H9 (cell line): ENCODE measurements at regions not wholly inside any gene's neighbourhood (a gene's known extent, or its start where the extent isn't known, plus 50 kb on each side); places are given as distances from the start of the nearest gene placed in this dataset.
"Not testable (repeated sequence)": the region's sequence is repeated elsewhere in the genome, so short reads cannot be mapped to it uniquely, and the experiment has no call there.

Experiments used
- DNase-seq: peaks from one replicate; pipeline ENCODE4 v3.0.0-alpha.2; 2017
- H2AFZ ChIP-seq: one replicate; pipeline ENCODE4 v1.6.1; 2013; ENCODE audit warnings: mild to moderate bottlenecking, low read length, control low read depth, moderate library complexity
- H2AK5ac ChIP-seq: 2 replicates; pipeline ENCODE4 v1.6.1; 2013; ENCODE audit warnings: low read length, control low read depth, mixed read lengths; ENCODE audit not compliant: insufficient read length
- H2BK120ac ChIP-seq: one replicate; pipeline ENCODE4 v1.6.1; 2013; ENCODE audit warnings: low read depth, mild to moderate bottlenecking, low read length, control low read depth, inconsistent platforms; ENCODE audit not compliant: poor library complexity, severe bottlenecking
- H2BK12ac ChIP-seq: 2 replicates; pipeline ENCODE4 v1.6.1; 2013; ENCODE audit warnings: low read length, control low read depth, mixed read lengths, low read depth; ENCODE audit not compliant: insufficient read length
- H2BK15ac ChIP-seq: 2 replicates; pipeline ENCODE4 v1.6.1; 2013; ENCODE audit warnings: low read depth, low read length, control low read depth
- H2BK20ac ChIP-seq: one replicate; pipeline ENCODE4 v1.6.1; 2013; ENCODE audit warnings: low read depth, mild to moderate bottlenecking, low read length, control low read depth, inconsistent platforms; ENCODE audit not compliant: poor library complexity, severe bottlenecking
- H2BK5ac ChIP-seq: 2 replicates; pipeline ENCODE4 v1.6.1; 2013; ENCODE audit warnings: low read length, control low read depth, mixed read lengths; ENCODE audit not compliant: insufficient read length
- H3K14ac ChIP-seq: 2 replicates; pipeline ENCODE4 v1.6.1; 2013; ENCODE audit warnings: low read length, control low read depth; ENCODE audit not compliant: insufficient read depth
- H3K18ac ChIP-seq: 2 replicates; pipeline ENCODE4 v1.6.1; 2013; ENCODE audit warnings: low read depth, mild to moderate bottlenecking, mixed read lengths, low read length, control low read depth; ENCODE audit not compliant: insufficient read length
- H3K23ac ChIP-seq: 2 replicates; pipeline ENCODE4 v1.6.1; 2013; ENCODE audit warnings: low read length, control low read depth, mixed read lengths, low read depth; ENCODE audit not compliant: insufficient read length
- H3K23me2 ChIP-seq: 2 replicates; pipeline ENCODE4 v1.6.1; 2013; ENCODE audit warnings: low read depth, mild to moderate bottlenecking, mixed read lengths, low read length, control low read depth; ENCODE audit not compliant: insufficient read length, poor library complexity, severe bottlenecking
- H3K27ac ChIP-seq: 2 replicates; pipeline ENCODE4 v1.5.1; 2013; ENCODE audit warnings: low read length, control low read depth, mixed read lengths, low read depth; ENCODE audit not compliant: insufficient read length
- H3K27me3 ChIP-seq: 2 replicates; pipeline ENCODE4 v1.6.1; 2013; ENCODE audit warnings: low read length, control low read depth, inconsistent platforms; ENCODE audit not compliant: insufficient read depth
- H3K4ac ChIP-seq: 2 replicates; pipeline ENCODE4 v1.6.1; 2013; ENCODE audit warnings: low read depth, mild to moderate bottlenecking, control low read depth, inconsistent platforms, low read length, moderate library complexity
- H3K4me1 ChIP-seq: 2 replicates; pipeline ENCODE4 v1.6.1; 2013; ENCODE audit warnings: low read length, control low read depth, inconsistent platforms; ENCODE audit not compliant: insufficient read depth
- H3K4me2 ChIP-seq: 2 replicates; pipeline ENCODE4 v1.6.1; 2013; ENCODE audit warnings: low read length, control low read depth, mixed read lengths; ENCODE audit not compliant: insufficient read length, insufficient read depth
- H3K56ac ChIP-seq: 2 replicates; pipeline ENCODE4 v1.6.1; 2013; ENCODE audit warnings: low read depth, mild to moderate bottlenecking, mixed read lengths, low read length, control low read depth; ENCODE audit not compliant: insufficient read length
- H3K79me1 ChIP-seq: 2 replicates; pipeline ENCODE4 v1.6.1; 2013; ENCODE audit warnings: low read depth, mild to moderate bottlenecking, moderate library complexity, low read length, control low read depth, inconsistent platforms; ENCODE audit not compliant: insufficient read depth, poor library complexity, severe bottlenecking
- H3K79me2 ChIP-seq: 2 replicates; pipeline ENCODE4 v1.6.1; 2013; ENCODE audit warnings: low read length, control low read depth, inconsistent platforms; ENCODE audit not compliant: insufficient read depth
- H3K9ac ChIP-seq: 2 replicates; pipeline ENCODE4 v1.6.1; 2013; ENCODE audit warnings: low read length, control low read depth, mixed read lengths; ENCODE audit not compliant: insufficient read length; ENCODE audit errors: extremely low read depth
- H3K9me3 ChIP-seq: one replicate; pipeline ENCODE4 v1.6.1; 2013; ENCODE audit warnings: low read depth, low read length, inconsistent platforms; ENCODE audit not compliant: control insufficient read depth
- H3T11ph ChIP-seq: one replicate; pipeline ENCODE4 v1.6.1; 2013; ENCODE audit warnings: mild to moderate bottlenecking, low read length, control low read depth, inconsistent platforms
- H4K20me1 ChIP-seq: one replicate; pipeline ENCODE4 v1.6.1; 2013; ENCODE audit not compliant: control insufficient read depth, insufficient read length, insufficient read depth
- H4K5ac ChIP-seq: 2 replicates; pipeline ENCODE4 v1.6.1; 2013; ENCODE audit warnings: low read depth, mild to moderate bottlenecking, mixed read lengths, low read length, control low read depth; ENCODE audit not compliant: insufficient read length
- H4K8ac ChIP-seq: replicated peaks from 2 replicates; pipeline ENCODE4 v1.6.1; 2013; ENCODE audit warnings: low read length, control low read depth, mixed read lengths, low read depth; ENCODE audit not compliant: insufficient read length
- H4K91ac ChIP-seq: 2 replicates; pipeline ENCODE4 v1.6.1; 2013; ENCODE audit warnings: low read depth, mild to moderate bottlenecking, moderate library complexity, mixed read lengths, low read length, control low read depth; ENCODE audit not compliant: insufficient read length
- H3K27ac Mint-ChIP-seq, 3 experiments: 2 replicates in 2 of 3; 3 replicates in 1 of 3; pipeline ENCODE4 v1.8.0; 2020 to 2021; ENCODE audit warnings: mixed read lengths in 3 of 3, mild to moderate bottlenecking in 1 of 3, moderate library complexity in 1 of 3
- H3K27me3 Mint-ChIP-seq: 2 replicates; pipeline ENCODE4 v1.8.0; 2021; ENCODE audit warnings: low read depth, mild to moderate bottlenecking, moderate library complexity, mixed read lengths
- H3K36me3 Mint-ChIP-seq, 3 experiments: 2 replicates in 2 of 3; 3 replicates in 1 of 3; pipeline ENCODE4 v1.8.0; 2020 to 2021; ENCODE audit warnings: low read depth in 3 of 3, mixed read lengths in 3 of 3; ENCODE audit not compliant: insufficient read depth in 1 of 3
- H3K4me1 Mint-ChIP-seq, 2 experiments: 2 replicates each; pipeline ENCODE4 v1.8.0; 2020; ENCODE audit warnings: mixed read lengths in 2 of 2
- H3K4me3 Mint-ChIP-seq, 2 experiments: 2 replicates in 1 of 2; 3 replicates in 1 of 2; pipeline ENCODE4 v1.8.0; 2020 to 2021; ENCODE audit warnings: mild to moderate bottlenecking in 2 of 2, mixed read lengths in 2 of 2, moderate library complexity in 1 of 2
- H3K9me3 Mint-ChIP-seq, 2 experiments: 2 replicates in 1 of 2; 3 replicates in 1 of 2; pipeline ENCODE4 v1.8.0; 2020; ENCODE audit warnings: mild to moderate bottlenecking in 2 of 2, mixed read lengths in 2 of 2, moderate library complexity in 1 of 2
- WGBS: extraction: QIAGEN DNeasy Blood & Tissue Kit; methylation state at CpG from one replicate; pipeline ENCODE4 v1.1.7; 2013; ENCODE audit warnings: missing lambda C conversion rate, low lambda C conversion rate, mixed read lengths; ENCODE audit not compliant: insufficient read length; ENCODE audit errors: extremely low coverage; 5-methylcytosine and 5-hydroxymethylcytosine counted together

DNA sequence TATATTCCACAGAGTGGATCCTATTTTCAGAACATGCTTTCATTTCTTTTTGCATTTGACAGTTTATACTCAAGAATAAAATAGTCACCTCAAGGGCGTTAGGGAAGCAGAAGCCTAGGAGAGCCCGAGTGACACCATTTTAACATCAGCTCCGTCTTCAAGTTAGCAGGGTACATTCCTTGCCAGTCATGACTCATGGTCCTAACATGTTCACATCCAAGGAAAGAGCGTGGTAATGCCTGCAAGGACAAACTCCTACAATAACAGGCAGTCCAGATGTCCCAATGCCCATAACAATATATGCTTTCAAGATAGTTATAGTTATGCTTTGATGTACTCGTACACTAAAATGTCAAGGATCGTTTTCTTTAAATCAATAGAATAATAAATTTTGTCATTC lies 93.9 kb upstream of the FAM240B start:
- H4K20me1 ChIP-seq, H3K36me3 Mint-ChIP-seq, H3K79me2 ChIP-seq, H3K4me3 Mint-ChIP-seq, H3K27me3 Mint-ChIP-seq, H3K4me2 ChIP-seq, H3K9ac ChIP-seq, DNase-seq, H3K9me3 Mint-ChIP-seq, H2AFZ ChIP-seq, H3K9me3 ChIP-seq, H3K4me1 ChIP-seq, H2BK5ac ChIP-seq, H4K91ac ChIP-seq, H2AK5ac ChIP-seq, H2BK20ac ChIP-seq, H3K27ac Mint-ChIP-seq, H3T11ph ChIP-seq, H3K14ac ChIP-seq, H3K56ac ChIP-seq, H3K23ac ChIP-seq, H3K79me1 ChIP-seq, H3K27me3 ChIP-seq, H4K5ac ChIP-seq, H3K23me2 ChIP-seq, H2BK120ac ChIP-seq, H2BK12ac ChIP-seq, H2BK15ac ChIP-seq, H3K4me1 Mint-ChIP-seq, H4K8ac ChIP-seq, H3K4ac ChIP-seq, H3K18ac ChIP-seq, H3K27ac ChIP-seq: not testable (repeated sequence)
- no CpG with 5 or more reads among the region's 6 CpGs for WGBS

DNA sequence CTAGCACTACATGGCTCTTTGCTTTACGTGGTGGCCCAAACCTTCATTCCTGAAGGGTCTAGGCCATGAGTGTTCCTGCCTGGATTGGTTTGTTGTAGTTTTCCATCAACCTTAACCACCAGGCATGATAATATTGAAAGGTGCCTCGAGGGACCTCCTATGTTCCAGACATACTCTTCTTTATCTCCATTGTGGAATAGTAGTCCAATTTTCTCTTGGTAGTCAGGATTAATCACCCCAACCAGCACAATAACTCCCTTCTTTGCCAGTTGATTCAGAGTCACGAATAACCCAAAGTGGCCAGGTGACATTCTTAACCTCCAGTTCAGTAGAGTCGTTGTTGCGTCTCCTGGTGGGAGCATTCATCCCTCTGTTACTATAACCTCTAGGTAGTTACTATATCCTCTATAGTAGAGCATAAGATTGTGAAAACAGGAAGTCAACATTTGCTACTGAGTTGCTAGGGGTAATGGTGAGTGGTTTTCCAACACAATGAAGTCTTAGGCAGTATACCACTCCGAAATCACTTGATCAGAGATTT lies 88.1 kb upstream of the FAM240B start:
- H2BK20ac ChIP-seq, H2BK5ac ChIP-seq, H4K20me1 ChIP-seq, H3K27ac ChIP-seq, H3K23ac ChIP-seq, H3K4me3 Mint-ChIP-seq, H3K23me2 ChIP-seq, H2AFZ ChIP-seq, H2BK15ac ChIP-seq, H2AK5ac ChIP-seq, H4K8ac ChIP-seq, H3K56ac ChIP-seq, H4K91ac ChIP-seq, H3K27ac Mint-ChIP-seq, H3K79me1 ChIP-seq, H3K9me3 ChIP-seq, H3K4me1 ChIP-seq, H3K27me3 Mint-ChIP-seq, H3K9ac ChIP-seq, H2BK12ac ChIP-seq, H3K4me2 ChIP-seq, H3K79me2 ChIP-seq, H2BK120ac ChIP-seq, H3K9me3 Mint-ChIP-seq, H3T11ph ChIP-seq, H3K14ac ChIP-seq, H4K5ac ChIP-seq, H3K36me3 Mint-ChIP-seq, H3K4ac ChIP-seq, H3K4me1 Mint-ChIP-seq, H3K18ac ChIP-seq, DNase-seq, H3K27me3 ChIP-seq: not testable (repeated sequence)
- WGBS: no CpG with 5 or more reads among the region's 6 CpGs
